Esophagus squamous epithelium (tissue), 4 donors: ENCODE measurements at regions not wholly inside any gene's neighbourhood (a gene's known extent, or its start where the extent isn't known, plus 50 kb on each side); places are given as distances from the start of the nearest gene placed in this dataset.

Experiments used
- POLR2A ChIP-seq, 4 donors: fragments of 450-650 bp; IDR thresholded peaks; one replicate each; pipeline ENCODE4 v1.6.1; 2017; ENCODE audit warnings: antibody characterized with exemption in 4 of 4, mild to moderate bottlenecking in 4 of 4, moderate library complexity in 3 of 4
- TF ChIP-seq, protein P1 (sequence below), 6 experiments: fragments of 450-650 bp in 4 of 6; fragments of 200-600 bp in 2 of 6; sonication (generic) in 2 of 6; IDR thresholded peaks; one replicate each; pipeline ENCODE4 v1.5.1; 2016 to 2019; ENCODE audit warnings: antibody characterized with exemption in 6 of 6, mild to moderate bottlenecking in 4 of 6, moderate library complexity in 4 of 6

DNA sequence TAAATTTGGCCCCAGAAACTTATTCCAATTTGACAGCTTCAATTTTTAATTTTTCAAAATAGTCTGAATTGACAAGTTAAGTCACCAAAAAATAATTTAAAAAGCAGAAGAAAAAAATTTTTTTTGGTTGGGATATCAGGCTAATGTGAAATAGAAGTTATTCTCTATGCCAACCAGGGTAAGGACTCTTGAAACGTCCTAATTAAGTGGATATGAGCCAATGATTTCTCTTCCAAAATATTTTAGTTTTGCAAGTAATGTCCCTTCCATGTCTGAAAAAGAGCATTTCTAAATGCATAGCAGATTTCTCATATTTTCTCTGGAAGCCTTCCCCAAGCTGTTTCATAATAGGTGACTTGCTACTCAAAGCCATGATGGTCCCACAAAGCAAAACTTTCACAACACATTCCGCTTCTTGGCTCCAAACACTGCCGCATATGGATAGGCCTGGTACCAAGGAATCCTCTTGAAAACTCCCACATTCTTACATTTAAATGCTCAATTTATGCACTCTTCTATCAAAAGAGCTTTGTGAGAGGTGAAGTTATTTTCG lies 65.1 kb downstream of the SIX6 start:
- TF ChIP-seq, protein P1, sequence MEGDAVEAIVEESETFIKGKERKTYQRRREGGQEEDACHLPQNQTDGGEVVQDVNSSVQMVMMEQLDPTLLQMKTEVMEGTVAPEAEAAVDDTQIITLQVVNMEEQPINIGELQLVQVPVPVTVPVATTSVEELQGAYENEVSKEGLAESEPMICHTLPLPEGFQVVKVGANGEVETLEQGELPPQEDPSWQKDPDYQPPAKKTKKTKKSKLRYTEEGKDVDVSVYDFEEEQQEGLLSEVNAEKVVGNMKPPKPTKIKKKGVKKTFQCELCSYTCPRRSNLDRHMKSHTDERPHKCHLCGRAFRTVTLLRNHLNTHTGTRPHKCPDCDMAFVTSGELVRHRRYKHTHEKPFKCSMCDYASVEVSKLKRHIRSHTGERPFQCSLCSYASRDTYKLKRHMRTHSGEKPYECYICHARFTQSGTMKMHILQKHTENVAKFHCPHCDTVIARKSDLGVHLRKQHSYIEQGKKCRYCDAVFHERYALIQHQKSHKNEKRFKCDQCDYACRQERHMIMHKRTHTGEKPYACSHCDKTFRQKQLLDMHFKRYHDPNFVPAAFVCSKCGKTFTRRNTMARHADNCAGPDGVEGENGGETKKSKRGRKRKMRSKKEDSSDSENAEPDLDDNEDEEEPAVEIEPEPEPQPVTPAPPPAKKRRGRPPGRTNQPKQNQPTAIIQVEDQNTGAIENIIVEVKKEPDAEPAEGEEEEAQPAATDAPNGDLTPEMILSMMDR (IDR thresholded peaks at IDR 0.05): no peak
- no peak for TF ChIP-seq POLR2A (IDR thresholded peaks at IDR 0.05)
